Suppressor macrophage (primary cell): ENCODE measurements at regions not wholly inside any gene's neighbourhood (a gene's known extent, or its start where the extent isn't known, plus 50 kb on each side); places are given as distances from the start of the nearest gene placed in this dataset.
"Not testable (repeated sequence)": the region's sequence is repeated elsewhere in the genome, so short reads cannot be mapped to it uniquely, and the experiment has no call there.

Experiments
- DNase-seq, 4 experiments: peaks; one replicate each; pipeline ENCODE4 v3.0.0-alpha.2; 2020 to 2022

- no peak for DNase-seq
Measured at GRCh38 chr4:32633421-32633820, 1913.3 kb downstream of the PCDH7 start.

- peak in 1 of 4 experiments; percentile 2 for DNase-seq
Measured at GRCh38 chr4:32645653-32646052, 1925.5 kb downstream of the PCDH7 start.

- DNase-seq = no peak
Measured at GRCh38 chr4:32658019-32658418, 1937.8 kb downstream of the PCDH7 start.

- DNase-seq = no peak
Measured at GRCh38 chr4:32661229-32661628, 1941.1 kb downstream of the PCDH7 start.

GRCh38 chr4:32662803-32663202, 1942.6 kb downstream of the PCDH7 start:
- DNase-seq = no peak

GRCh38 chr4:32672359-32672758, 1952.2 kb downstream of the PCDH7 start:
- no peak for DNase-seq

- no peak for DNase-seq
Measured at GRCh38 chr4:32680946-32681345, 1960.8 kb downstream of the PCDH7 start.

- no peak for DNase-seq
Measured at GRCh38 chr4:32684160-32684559, 1964.0 kb downstream of the PCDH7 start.

GRCh38 chr4:32686123-32686522, 1966.0 kb downstream of the PCDH7 start:
- DNase-seq = no peak

GRCh38 chr4:32689518-32689917, 1969.3 kb downstream of the PCDH7 start:
- no peak for DNase-seq

- no peak for DNase-seq
Measured at GRCh38 chr4:32697281-32697814, 1977.2 kb downstream of the PCDH7 start.

- DNase-seq = no peak
Measured at GRCh38 chr4:32700838-32701237, 1980.7 kb downstream of the PCDH7 start.

- DNase-seq = no peak
Measured at GRCh38 chr4:32706893-32707292, 1986.7 kb downstream of the PCDH7 start.

GRCh38 chr4:32716090-32716620, 1996.0 kb downstream of the PCDH7 start:
- DNase-seq = not testable (repeated sequence)

- no peak for DNase-seq
Measured at GRCh38 chr4:32735856-32736590, 2015.9 kb downstream of the PCDH7 start.

GRCh38 chr4:32744211-32744610, 2024.0 kb downstream of the PCDH7 start:
- no peak for DNase-seq

GRCh38 chr4:32745351-32745750, 2025.2 kb downstream of the PCDH7 start:
- no peak for DNase-seq

GRCh38 chr4:32748061-32748460, 2027.9 kb downstream of the PCDH7 start:
- DNase-seq = no peak

GRCh38 chr4:32748498-32748897, 2028.3 kb downstream of the PCDH7 start:
- DNase-seq = no peak

GRCh38 chr4:32752962-32753361, 2032.8 kb downstream of the PCDH7 start:
- DNase-seq = no peak

- DNase-seq = no peak
Measured at GRCh38 chr4:32768664-32769389, 2048.7 kb downstream of the PCDH7 start.

- DNase-seq = no peak
Measured at GRCh38 chr4:32771491-32771890, 2051.3 kb downstream of the PCDH7 start.

GRCh38 chr4:32775049-32775448, 2054.9 kb downstream of the PCDH7 start:
- peak; percentile 16 to 61 (median 42) for DNase-seq
